ENCODE measurements at regions not wholly inside any gene's neighbourhood (a gene's known extent, or its start where the extent isn't known, plus 50 kb on each side); places are given as distances from the start of the nearest gene placed in this dataset.
"Not testable (repeated sequence)": the region's sequence is repeated elsewhere in the genome, so short reads cannot be mapped to it uniquely, and the experiment has no call there.

DNA sequence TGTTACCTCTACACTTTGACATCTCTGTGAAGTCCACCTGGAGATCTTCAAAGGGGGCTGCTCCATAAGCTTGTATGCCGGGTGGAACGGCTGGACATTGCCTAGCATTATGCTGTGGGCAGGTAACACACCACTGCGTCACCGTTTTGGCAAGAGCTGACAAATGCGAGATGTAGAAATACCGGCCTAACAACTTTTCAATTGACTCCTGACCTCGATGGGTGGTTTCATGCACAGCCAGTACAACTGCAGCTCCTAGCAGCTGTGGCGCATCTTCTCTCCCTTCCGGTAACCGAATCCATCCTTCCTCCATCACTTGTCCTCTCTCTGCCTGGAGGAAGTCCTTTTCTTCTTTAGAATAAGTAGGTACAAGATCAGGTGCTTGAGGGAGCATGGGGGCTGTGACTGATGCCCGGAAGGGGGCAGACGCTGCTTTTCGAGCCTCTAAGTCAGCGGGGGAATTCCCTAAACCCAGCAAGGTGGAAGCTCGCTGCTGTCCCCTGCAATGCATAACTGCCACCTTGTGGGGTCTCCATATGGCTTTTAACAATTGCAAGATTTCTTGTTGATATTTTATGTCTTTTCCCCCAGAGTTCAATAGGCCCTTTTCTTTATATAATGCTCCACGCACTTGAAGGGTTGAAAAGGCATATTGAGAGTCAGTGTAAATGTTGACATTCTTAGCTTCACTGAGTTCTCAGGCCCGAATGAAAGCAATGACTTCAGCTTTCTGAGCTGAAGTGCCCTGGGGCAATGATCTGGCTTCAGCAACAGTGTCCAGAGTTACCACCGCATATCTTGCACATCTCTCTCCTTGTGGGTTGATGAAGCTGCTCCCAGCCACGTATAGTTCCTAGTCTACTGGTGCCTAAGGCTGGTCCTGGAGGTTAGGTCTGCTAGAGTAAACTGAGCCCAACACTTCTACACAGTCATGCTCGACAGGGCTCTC is 98.3 kb upstream of the ZNF195 start:
- TF ChIP-seq, protein P1, sequence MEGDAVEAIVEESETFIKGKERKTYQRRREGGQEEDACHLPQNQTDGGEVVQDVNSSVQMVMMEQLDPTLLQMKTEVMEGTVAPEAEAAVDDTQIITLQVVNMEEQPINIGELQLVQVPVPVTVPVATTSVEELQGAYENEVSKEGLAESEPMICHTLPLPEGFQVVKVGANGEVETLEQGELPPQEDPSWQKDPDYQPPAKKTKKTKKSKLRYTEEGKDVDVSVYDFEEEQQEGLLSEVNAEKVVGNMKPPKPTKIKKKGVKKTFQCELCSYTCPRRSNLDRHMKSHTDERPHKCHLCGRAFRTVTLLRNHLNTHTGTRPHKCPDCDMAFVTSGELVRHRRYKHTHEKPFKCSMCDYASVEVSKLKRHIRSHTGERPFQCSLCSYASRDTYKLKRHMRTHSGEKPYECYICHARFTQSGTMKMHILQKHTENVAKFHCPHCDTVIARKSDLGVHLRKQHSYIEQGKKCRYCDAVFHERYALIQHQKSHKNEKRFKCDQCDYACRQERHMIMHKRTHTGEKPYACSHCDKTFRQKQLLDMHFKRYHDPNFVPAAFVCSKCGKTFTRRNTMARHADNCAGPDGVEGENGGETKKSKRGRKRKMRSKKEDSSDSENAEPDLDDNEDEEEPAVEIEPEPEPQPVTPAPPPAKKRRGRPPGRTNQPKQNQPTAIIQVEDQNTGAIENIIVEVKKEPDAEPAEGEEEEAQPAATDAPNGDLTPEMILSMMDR (IDR thresholded peaks at IDR 0.05) = not testable (repeated sequence)
- not testable (repeated sequence) for TF ChIP-seq POLR2A (IDR thresholded peaks at IDR 0.05)

Measured in heart left ventricle (tissue), 13 donors.